ENCODE measurements at regions not wholly inside any gene's neighbourhood (a gene's known extent, or its start where the extent isn't known, plus 50 kb on each side); places are given as distances from the start of the nearest gene placed in this dataset.

- DNase-seq (ENCODE audit: low read depth, low spot score) = no peak
These were observed 115.4 kb downstream of the SALL1 start for GRCh38 chr16:51035711-51036110.

- peak; percentile 55 for DNase-seq (ENCODE audit: low read depth, low spot score)
These were observed 116.0 kb downstream of the SALL1 start for GRCh38 chr16:51035110-51035498.

GRCh38 chr16:51034481-51035109, 116.5 kb downstream of the SALL1 start:
- no peak for DNase-seq (ENCODE audit: low read depth, low spot score)

GRCh38 chr16:51031598-51031997, 119.5 kb downstream of the SALL1 start:
- DNase-seq (ENCODE audit: low read depth, low spot score) = no peak

- DNase-seq (ENCODE audit: low read depth, low spot score) = no peak
These were observed 120.6 kb downstream of the SALL1 start for GRCh38 chr16:51030516-51030915.

- DNase-seq (ENCODE audit: low read depth, low spot score) = peak; percentile 58
These were observed 125.3 kb downstream of the SALL1 start for GRCh38 chr16:51025588-51026290.

GRCh38 chr16:51024703-51025102, 126.4 kb downstream of the SALL1 start:
- DNase-seq (ENCODE audit: low read depth, low spot score) = no peak

- no peak for DNase-seq (ENCODE audit: low read depth, low spot score)
These were observed 128.1 kb downstream of the SALL1 start for GRCh38 chr16:51022955-51023354.

- DNase-seq (ENCODE audit: low read depth, low spot score) = no peak
These were observed 131.5 kb downstream of the SALL1 start for GRCh38 chr16:51019617-51020016.

- no peak for DNase-seq (ENCODE audit: low read depth, low spot score)
These were observed 133.1 kb downstream of the SALL1 start for GRCh38 chr16:51017969-51018368.

- DNase-seq (ENCODE audit: low read depth, low spot score) = no peak
These were observed 138.7 kb downstream of the SALL1 start for GRCh38 chr16:51012396-51012795.

- no peak for DNase-seq (ENCODE audit: low read depth, low spot score)
These were observed 140.3 kb downstream of the SALL1 start for GRCh38 chr16:51010817-51011216.

- no peak for DNase-seq (ENCODE audit: low read depth, low spot score)
These were observed 141.3 kb downstream of the SALL1 start for GRCh38 chr16:51009813-51010212.

- DNase-seq (ENCODE audit: low read depth, low spot score) = no peak
These were observed 141.7 kb downstream of the SALL1 start for GRCh38 chr16:51009359-51009758.

- DNase-seq (ENCODE audit: low read depth, low spot score) = no peak
These were observed 142.5 kb downstream of the SALL1 start for GRCh38 chr16:51008607-51009006.

GRCh38 chr16:51008037-51008436, 143.0 kb downstream of the SALL1 start:
- no peak for DNase-seq (ENCODE audit: low read depth, low spot score)

GRCh38 chr16:51003850-51004566, 147.1 kb downstream of the SALL1 start:
- DNase-seq (ENCODE audit: low read depth, low spot score) = no peak

- no peak for DNase-seq (ENCODE audit: low read depth, low spot score)
These were observed 148.1 kb downstream of the SALL1 start for GRCh38 chr16:51002881-51003490.

- DNase-seq (ENCODE audit: low read depth, low spot score) = no peak
These were observed 151.9 kb downstream of the SALL1 start for GRCh38 chr16:50999181-50999580.

- no peak for DNase-seq (ENCODE audit: low read depth, low spot score)
These were observed 152.7 kb downstream of the SALL1 start for GRCh38 chr16:50998411-50998810.

- DNase-seq (ENCODE audit: low read depth, low spot score) = no peak
These were observed 153.4 kb downstream of the SALL1 start for GRCh38 chr16:50997679-50998078.

- DNase-seq (ENCODE audit: low read depth, low spot score) = no peak
These were observed 154.3 kb downstream of the SALL1 start for GRCh38 chr16:50996830-50997186.
